ENCODE measurements at regions not wholly inside any gene's neighbourhood (a gene's known extent, or its start where the extent isn't known, plus 50 kb on each side); places are given as distances from the start of the nearest gene placed in this dataset.

DNA sequence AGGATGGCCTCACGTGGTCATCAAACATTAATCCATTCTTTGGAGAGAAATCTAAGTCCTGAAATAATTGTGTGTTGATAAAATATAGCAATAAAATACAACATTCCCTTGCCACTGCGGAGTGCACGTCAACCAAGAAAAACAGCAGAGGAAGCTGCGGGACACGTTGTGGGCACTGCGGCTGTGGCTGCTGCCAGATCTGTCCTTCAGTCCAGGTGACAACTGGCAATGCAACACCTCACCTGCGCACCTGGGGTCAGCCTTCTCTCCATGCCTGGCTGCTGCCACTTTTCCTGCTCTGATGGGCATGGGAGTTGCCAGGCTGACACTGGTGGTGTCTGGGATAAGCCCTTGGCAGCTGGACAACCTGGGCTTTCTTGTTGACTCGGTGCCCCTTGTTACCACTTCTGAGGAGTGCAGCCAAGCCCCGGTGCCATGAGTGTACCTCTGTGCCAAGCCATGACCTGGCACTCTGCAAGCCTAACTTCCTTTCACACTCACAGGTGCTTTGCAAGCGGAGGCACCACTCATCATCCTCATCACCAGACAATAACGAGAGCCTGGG, 251.6 kb upstream of the TSHZ3 start:
- TF ChIP-seq CTCF (IDR thresholded peaks at IDR 0.05; ENCODE audit: poor library complexity) (no peak), EZH2 (IDR thresholded peaks at IDR 0.05; ENCODE audit: borderline replicate concordance) (no peak), EZH2phosphoT487 (IDR thresholded peaks at IDR 0.05; ENCODE audit: low read depth, severe bottlenecking, unreplicated experiment) (no peak)
